ENCODE measurements at regions not wholly inside any gene's neighbourhood (a gene's known extent, or its start where the extent isn't known, plus 50 kb on each side); places are given as distances from the start of the nearest gene placed in this dataset.

DNA sequence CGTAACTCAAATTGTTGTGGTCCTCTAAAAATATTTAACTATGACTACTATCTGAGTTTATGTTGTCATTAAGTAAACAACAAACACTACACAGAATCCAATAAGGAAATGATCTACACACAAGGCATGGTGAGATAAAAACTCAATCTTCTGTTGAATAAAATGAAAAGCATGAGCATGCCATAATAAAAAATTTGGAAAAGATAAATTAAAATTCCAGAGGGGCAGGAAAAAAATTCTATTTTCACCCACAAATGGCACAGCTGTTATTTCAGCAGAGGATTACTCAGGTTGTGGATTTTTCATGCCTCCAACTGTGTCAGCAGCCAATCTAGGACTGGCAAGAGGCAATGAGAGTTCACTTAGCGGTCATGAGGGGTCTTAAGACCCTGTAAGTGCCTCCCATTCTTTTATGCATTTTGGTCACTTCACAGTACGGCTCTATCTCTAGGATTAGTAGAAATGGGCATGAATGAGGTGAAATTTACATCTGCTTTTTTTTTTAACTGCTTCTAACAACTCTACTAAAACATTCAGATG lies 639.8 kb upstream of the DIPK2B start:
- ChIA-PET POLR2A (interaction anchor here (0.6 to 1.7 kb wide), 2 partner anchors 14 to 28 kb away, joined by 3 read pairs; no protein-coding TSS in a partner anchor), CTCF (interaction anchor here (0.6 to 0.8 kb wide), 2 partner anchors 8 to 1730 kb away, joined by 3 read pairs; no protein-coding TSS in a partner anchor)
- intact Hi-C loops (cut with micrococcal nuclease): no loop called here
- Mint-ChIP-seq H3K4me1 (ENCODE audit: insufficient read depth, unreplicated experiment) (peaks cover 14% of the 10 kb centered on the region), H3K4me3 (ENCODE audit: unreplicated experiment) (no peak overlapping the region), H3K36me3 (ENCODE audit: insufficient read depth, unreplicated experiment) (peaks cover 39% of the 10 kb centered on the region), H3K27ac (ENCODE audit: low read depth, unreplicated experiment) (no peak overlapping the region), H3K9me3 (ENCODE audit: unreplicated experiment) (no peaks in the 10 kb centered on the region), H3K27me3 (ENCODE audit: insufficient read depth, unreplicated experiment) (peaks cover 20% of the 10 kb centered on the region)
- TF ChIP-seq CTCF (IDR thresholded peaks at IDR 0.05; ENCODE audit: unreplicated experiment): no peak
- DNase-seq (ENCODE audit: unreplicated experiment): no peak
- no TSS peak for BruUV-seq (replicated peaks)

DNA sequence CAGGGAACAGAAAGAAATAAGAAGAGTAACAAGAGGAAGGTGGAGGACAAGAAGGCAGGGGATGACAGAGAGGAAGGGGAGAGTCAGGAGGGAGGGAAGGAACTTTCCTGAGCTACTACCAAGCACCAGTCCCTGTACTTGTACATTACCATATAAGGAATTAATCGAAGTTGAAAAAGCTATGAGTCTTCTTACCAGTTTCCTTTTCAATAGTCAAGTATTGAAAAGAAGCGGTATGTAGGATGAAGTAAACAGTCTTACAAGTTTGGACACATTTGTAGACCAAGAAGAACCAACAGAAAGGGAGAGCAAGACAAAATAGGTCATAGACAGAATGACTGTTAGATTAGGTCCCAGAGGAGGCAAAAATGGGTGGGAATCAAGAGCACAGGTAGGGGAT lies 629.7 kb upstream of the DIPK2B start:
- no TSS peak for BruUV-seq (replicated peaks)
- no peak for TF ChIP-seq CTCF (IDR thresholded peaks at IDR 0.05; ENCODE audit: unreplicated experiment)
- ChIA-PET CTCF (no interaction called here), POLR2A (interaction anchor here (3.1 kb wide), 1 partner anchor 12 kb away, joined by 13 read pairs; no protein-coding TSS in a partner anchor)
- no peak overlapping the region for H3K4me3 Mint-ChIP-seq (ENCODE audit: unreplicated experiment)
- H3K27me3 Mint-ChIP-seq (ENCODE audit: insufficient read depth, unreplicated experiment): peaks cover 59% of the 10 kb centered on the region
- no peak for DNase-seq (ENCODE audit: unreplicated experiment)
- peaks cover 25% of the 10 kb centered on the region for H3K36me3 Mint-ChIP-seq (ENCODE audit: insufficient read depth, unreplicated experiment)
- H3K27ac Mint-ChIP-seq (ENCODE audit: low read depth, unreplicated experiment): peak overlapping the region; percentile 39
- peaks cover 21% of the 10 kb centered on the region for H3K4me1 Mint-ChIP-seq (ENCODE audit: insufficient read depth, unreplicated experiment)
- H3K9me3 Mint-ChIP-seq (ENCODE audit: unreplicated experiment): no peaks in the 10 kb centered on the region
- intact Hi-C loops (cut with micrococcal nuclease): no loop called here

DNA sequence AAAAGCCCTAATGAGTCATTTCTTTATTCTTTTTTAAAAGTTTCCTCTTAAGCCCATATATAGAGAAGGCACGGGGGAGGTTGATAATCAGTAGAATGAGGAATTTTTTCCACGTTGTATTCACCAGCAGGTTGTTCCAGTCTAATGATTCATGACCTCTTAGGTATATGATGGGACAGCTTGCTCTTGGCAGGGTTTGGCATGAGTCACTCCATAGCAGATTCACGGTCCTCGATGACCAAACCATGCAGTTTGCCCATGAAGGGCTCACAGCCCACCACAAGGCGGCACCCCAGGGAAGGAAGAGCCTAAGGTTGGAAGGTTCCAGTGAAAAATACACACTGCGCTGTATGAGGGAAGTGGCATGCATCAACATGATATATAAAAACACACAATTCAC lies 623.8 kb upstream of the DIPK2B start:
- H3K27me3 Mint-ChIP-seq (ENCODE audit: insufficient read depth, unreplicated experiment): peaks cover 8% of the 10 kb centered on the region
- peak; percentile 65 for TF ChIP-seq CTCF (IDR thresholded peaks at IDR 0.05; ENCODE audit: unreplicated experiment)
- no peaks in the 10 kb centered on the region for H3K9me3 Mint-ChIP-seq (ENCODE audit: unreplicated experiment)
- peak overlapping the region; percentile 55 for H3K27ac Mint-ChIP-seq (ENCODE audit: low read depth, unreplicated experiment)
- intact Hi-C loops (cut with micrococcal nuclease): loop anchor here (1.0 to 10.0 kb wide), 8 partner anchors 19 to 552 kb away; no protein-coding TSS in a partner anchor
- no peak overlapping the region for H3K4me3 Mint-ChIP-seq (ENCODE audit: unreplicated experiment)
- H3K4me1 Mint-ChIP-seq (ENCODE audit: insufficient read depth, unreplicated experiment): peaks cover 13% of the 10 kb centered on the region
- CTCF ChIA-PET: interaction anchor here (0.6 to 1.5 kb wide), 12 partner anchors 8 to 583 kb away, joined by 3 to 10 read pairs (median 4); no protein-coding TSS in a partner anchor
- DNase-seq (ENCODE audit: unreplicated experiment): peak; percentile 95
- no TSS peak for BruUV-seq (replicated peaks)
- POLR2A ChIA-PET: interaction anchor here (0.5 to 2.7 kb wide), 18 partner anchors 11 to 552 kb away, joined by 3 to 16 read pairs (median 4); no protein-coding TSS in a partner anchor
- H3K36me3 Mint-ChIP-seq (ENCODE audit: insufficient read depth, unreplicated experiment): peaks cover 29% of the 10 kb centered on the region

DNA sequence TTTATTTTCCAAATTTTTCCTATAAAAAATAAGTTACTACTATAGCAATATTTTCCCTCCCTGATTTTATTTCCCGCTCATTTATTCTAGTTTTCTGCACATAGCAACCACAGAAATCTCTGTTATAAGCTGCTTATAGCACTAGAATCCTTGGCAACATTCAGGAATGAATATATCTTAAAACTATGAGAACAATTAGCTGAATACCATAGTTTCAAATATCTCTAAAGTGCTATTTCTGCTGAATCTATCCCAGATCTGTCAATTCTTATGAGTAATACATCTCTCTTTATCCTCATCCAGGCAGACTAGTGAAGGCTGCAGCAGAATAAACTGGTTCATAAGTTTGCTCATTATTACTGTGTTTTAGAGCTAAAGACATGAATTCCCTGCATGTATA lies 622.9 kb upstream of the DIPK2B start:
- intact Hi-C loops (cut with micrococcal nuclease): loop anchor here (10.0 kb wide), 1 partner anchor 229 kb away; no protein-coding TSS in a partner anchor
- H3K4me3 Mint-ChIP-seq (ENCODE audit: unreplicated experiment): no peak overlapping the region
- H3K9me3 Mint-ChIP-seq (ENCODE audit: unreplicated experiment): no peaks in the 10 kb centered on the region
- no peak overlapping the region for H3K27ac Mint-ChIP-seq (ENCODE audit: low read depth, unreplicated experiment)
- POLR2A ChIA-PET: interaction anchor here (0.7 to 2.7 kb wide), 11 partner anchors 13 to 563 kb away, joined by 3 to 16 read pairs (median 5); no protein-coding TSS in a partner anchor
- CTCF ChIA-PET: interaction anchor here (0.6 to 1.5 kb wide), 7 partner anchors 8 to 584 kb away, joined by 3 to 10 read pairs (median 5); no protein-coding TSS in a partner anchor
- H3K4me1 Mint-ChIP-seq (ENCODE audit: insufficient read depth, unreplicated experiment): peaks cover 13% of the 10 kb centered on the region
- TF ChIP-seq CTCF (IDR thresholded peaks at IDR 0.05; ENCODE audit: unreplicated experiment): no peak
- DNase-seq (ENCODE audit: unreplicated experiment): no peak
- H3K27me3 Mint-ChIP-seq (ENCODE audit: insufficient read depth, unreplicated experiment): no peaks in the 10 kb centered on the region
- BruUV-seq (replicated peaks): no TSS peak
- peaks cover 34% of the 10 kb centered on the region for H3K36me3 Mint-ChIP-seq (ENCODE audit: insufficient read depth, unreplicated experiment)
